Suprapubic skin (tissue), 3 donors: ENCODE measurements at regions not wholly inside any gene's neighbourhood (a gene's known extent, or its start where the extent isn't known, plus 50 kb on each side); places are given as distances from the start of the nearest gene placed in this dataset.

Experiments used
- CTCF ChIP-seq, 2 donors: fragments of 200-600 bp in 1 of 2; fragments of 450-650 bp in 1 of 2; sonication (generic) in 1 of 2; IDR thresholded peaks; one replicate each; pipeline ENCODE4 v1.5.1; 2016 to 2019; ENCODE audit warnings: antibody characterized with exemption in 2 of 2, mild to moderate bottlenecking in 1 of 2, moderate library complexity in 1 of 2
- POLR2A ChIP-seq, 2 donors: fragments of 450-650 bp; IDR thresholded peaks; one replicate each; pipeline ENCODE4 v1.6.1; 2017; ENCODE audit warnings: antibody characterized with exemption in 2 of 2, mild to moderate bottlenecking in 2 of 2, moderate library complexity in 2 of 2

- TF ChIP-seq CTCF (IDR thresholded peaks at IDR 0.05) (no peak), POLR2A (IDR thresholded peaks at IDR 0.05) (no peak)
Observed at GRCh38 chr1:229218612-229219025, 52.3 kb upstream of the RAB4A start.
